ENCODE measurements at regions not wholly inside any gene's neighbourhood (a gene's known extent, or its start where the extent isn't known, plus 50 kb on each side); places are given as distances from the start of the nearest gene placed in this dataset.

GRCh38 chr2:145136702-145137101, 616.8 kb upstream of the ZEB2 start:
- TF ChIP-seq GLIS3 (CRISPR knock-in tag; IDR thresholded peaks at IDR 0.05) (no peak), RARB (CRISPR knock-in tag; IDR thresholded peaks at IDR 0.05) (no peak), ZFP3 (CRISPR knock-in tag; IDR thresholded peaks at IDR 0.05) (no peak), ZNF70 (CRISPR knock-in tag; IDR thresholded peaks at IDR 0.05) (no peak), PPARA (CRISPR knock-in tag; IDR thresholded peaks at IDR 0.05; ENCODE audit: borderline replicate concordance) (no peak), ZNF8 (CRISPR knock-in tag; IDR thresholded peaks at IDR 0.05) (no peak), ESRRG (CRISPR knock-in tag; IDR thresholded peaks at IDR 0.05) (no peak), ZNF565 (CRISPR knock-in tag; conservative IDR thresholded peaks at IDR 0.05; ENCODE audit: low read depth) (no peak), TOX (CRISPR knock-in tag; IDR thresholded peaks at IDR 0.05; ENCODE audit: borderline replicate concordance) (no peak), ARNTL (CRISPR knock-in tag; IDR thresholded peaks at IDR 0.05; ENCODE audit: borderline replicate concordance, low read depth) (no peak), BACH2 (CRISPR knock-in tag; IDR thresholded peaks at IDR 0.05; ENCODE audit: borderline replicate concordance) (no peak), TSHZ2 (CRISPR knock-in tag; IDR thresholded peaks at IDR 0.05) (no peak), ZFP30 (CRISPR knock-in tag; IDR thresholded peaks at IDR 0.05) (no peak), POU6F1 (CRISPR knock-in tag; IDR thresholded peaks at IDR 0.05; ENCODE audit: borderline replicate concordance, low read depth) (no peak), CREB5 (CRISPR knock-in tag; IDR thresholded peaks at IDR 0.05; ENCODE audit: low read depth) (no peak), TCF4 (CRISPR knock-in tag; IDR thresholded peaks at IDR 0.05; ENCODE audit: borderline replicate concordance) (no peak)
- ATAC-seq, result no peak

- no peak for ATAC-seq
- TF ChIP-seq TOX (CRISPR knock-in tag; IDR thresholded peaks at IDR 0.05; ENCODE audit: borderline replicate concordance), result no peak
- no peak for TF ChIP-seq ZFP3 (CRISPR knock-in tag; IDR thresholded peaks at IDR 0.05)
- TF ChIP-seq ISL1 (CRISPR knock-in tag; IDR thresholded peaks at IDR 0.05), result no peak
- no peak for TF ChIP-seq PATZ1 (CRISPR knock-in tag; IDR thresholded peaks at IDR 0.05; ENCODE audit: borderline replicate concordance)
- TF ChIP-seq TSHZ2 (CRISPR knock-in tag; IDR thresholded peaks at IDR 0.05), result no peak
- no peak for TF ChIP-seq TCF4 (CRISPR knock-in tag; IDR thresholded peaks at IDR 0.05; ENCODE audit: borderline replicate concordance)
- TF ChIP-seq OSR1 (CRISPR knock-in tag; IDR thresholded peaks at IDR 0.05), result no peak
- TF ChIP-seq POU6F1 (CRISPR knock-in tag; IDR thresholded peaks at IDR 0.05; ENCODE audit: borderline replicate concordance, low read depth), result no peak
- TF ChIP-seq ZNF565 (CRISPR knock-in tag; conservative IDR thresholded peaks at IDR 0.05; ENCODE audit: low read depth), result no peak
- no peak for TF ChIP-seq CSDC2 (CRISPR knock-in tag; IDR thresholded peaks at IDR 0.05)
- TF ChIP-seq ESRRG (CRISPR knock-in tag; IDR thresholded peaks at IDR 0.05), result no peak
- no peak for TF ChIP-seq ZNF8 (CRISPR knock-in tag; IDR thresholded peaks at IDR 0.05)
- no peak for TF ChIP-seq PPARA (CRISPR knock-in tag; IDR thresholded peaks at IDR 0.05; ENCODE audit: borderline replicate concordance)
- TF ChIP-seq ARNTL (CRISPR knock-in tag; IDR thresholded peaks at IDR 0.05; ENCODE audit: borderline replicate concordance, low read depth), result no peak
- no peak for TF ChIP-seq ZFP30 (CRISPR knock-in tag; IDR thresholded peaks at IDR 0.05)
- no peak for TF ChIP-seq CSRNP3 (CRISPR knock-in tag; IDR thresholded peaks at IDR 0.05)
- no peak for TF ChIP-seq SNAI2 (CRISPR knock-in tag; IDR thresholded peaks at IDR 0.05)
- no peak for TF ChIP-seq ZC3H10 (CRISPR knock-in tag; IDR thresholded peaks at IDR 0.05)
- TF ChIP-seq BACH2 (CRISPR knock-in tag; IDR thresholded peaks at IDR 0.05; ENCODE audit: borderline replicate concordance), result no peak
Observed at GRCh38 chr2:145126146-145126545, 606.2 kb upstream of the ZEB2 start.
